KMS-11 (cell line): ENCODE measurements at regions not wholly inside any gene's neighbourhood (a gene's known extent, or its start where the extent isn't known, plus 50 kb on each side); places are given as distances from the start of the nearest gene placed in this dataset.
"Not testable (repeated sequence)": the region's sequence is repeated elsewhere in the genome, so short reads cannot be mapped to it uniquely, and the experiment has no call there.

Experiments
- H2AFZ ChIP-seq: fragments of 200-600 bp; sonication (generic); 2 replicates; pipeline ENCODE4 v1.6.1; 2016; ENCODE audit warnings: antibody characterized with exemption, mixed run types, low read depth
- H3K27ac ChIP-seq: fragments of 200-600 bp; sonication (generic); 2 replicates; pipeline ENCODE4 v1.6.1; 2016; ENCODE audit warnings: mild to moderate bottlenecking, mixed run types
- H3K27me3 ChIP-seq: fragments of 200-600 bp; sonication (generic); 2 replicates; pipeline ENCODE4 v1.6.1; 2017; ENCODE audit warnings: mild to moderate bottlenecking, low read depth, mixed run types, moderate library complexity; ENCODE audit not compliant: insufficient read depth
- H3K36me3 ChIP-seq: fragments of 200-600 bp; sonication (generic); 2 replicates; pipeline ENCODE4 v1.6.1; 2017; ENCODE audit warnings: mild to moderate bottlenecking, mixed run types; ENCODE audit not compliant: insufficient read depth
- H3K4me1 ChIP-seq: fragments of 200-600 bp; sonication (generic); 2 replicates; pipeline ENCODE4 v1.6.1; 2016; ENCODE audit warnings: mild to moderate bottlenecking, low read depth, mixed run types; ENCODE audit not compliant: poor library complexity, severe bottlenecking
- H3K4me2 ChIP-seq: fragments of 200-600 bp; sonication (generic); 2 replicates; pipeline ENCODE4 v1.7.0; 2016; ENCODE audit warnings: mild to moderate bottlenecking, mixed run types
- H3K4me3 ChIP-seq: fragments of 200-600 bp; sonication (generic); IDR thresholded peaks from 2 replicates; pipeline ENCODE4 v1.6.1; 2017; ENCODE audit warnings: low read depth, low read length, mixed read lengths; ENCODE audit not compliant: insufficient read depth
- H3K79me2 ChIP-seq: fragments of 200-600 bp; sonication (generic); 2 replicates; pipeline ENCODE4 v1.6.1; 2016; ENCODE audit warnings: low read depth, mixed run types; ENCODE audit not compliant: insufficient read depth
- H3K9ac ChIP-seq: fragments of 200-600 bp; sonication (generic); 2 replicates; pipeline ENCODE4 v1.6.1; 2016; ENCODE audit warnings: mild to moderate bottlenecking, mixed run types
- H4K20me1 ChIP-seq: fragments of 200-600 bp; sonication (generic); 2 replicates; pipeline ENCODE4 v1.6.1; 2016; ENCODE audit warnings: mild to moderate bottlenecking, mixed run types; ENCODE audit not compliant: insufficient read depth
- TF ChIP-seq, protein P1 (sequence below): fragments of 200-600 bp; sonication (generic); conservative IDR thresholded peaks from 2 replicates; pipeline ENCODE4 v1.6.1; 2017; ENCODE audit warnings: low read depth, mild to moderate bottlenecking, antibody characterized with exemption, low read length, moderate library complexity, mixed read lengths

DNA sequence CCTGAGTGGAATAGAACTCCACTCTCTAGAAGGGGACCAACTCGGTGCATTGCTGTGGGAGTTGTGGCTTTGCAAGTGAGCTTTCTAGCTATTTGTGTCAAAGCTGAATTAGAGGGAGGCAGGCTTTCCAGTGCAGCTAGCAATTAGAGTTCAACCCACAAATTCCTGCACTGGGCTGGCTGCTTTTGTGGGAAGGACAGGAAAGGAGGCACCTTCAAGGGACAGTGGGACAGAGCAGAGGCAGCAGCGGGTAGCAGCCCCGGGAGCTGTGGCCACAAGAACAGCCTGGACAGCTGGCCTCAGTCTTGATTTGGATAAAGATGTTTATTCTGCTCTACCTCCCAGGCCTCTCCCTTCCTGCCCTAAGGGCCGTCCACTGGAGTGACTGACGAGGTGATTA is 83.7 kb upstream of the SLIT3 start:
- Histone ChIP-seq H3K27ac (no peak overlapping the region), H3K36me3 (no peaks in the 10 kb centered on the region), H3K9ac (no peak overlapping the region), H2AFZ (no peak overlapping the region), H3K4me1 (no peaks in the 10 kb centered on the region), H3K79me2 (no peaks in the 10 kb centered on the region), H3K4me3 (no peak overlapping the region), H3K27me3 (no peaks in the 10 kb centered on the region), H3K4me2 (no peak overlapping the region), H4K20me1 (no peaks in the 10 kb centered on the region)
- TF ChIP-seq, protein P1, sequence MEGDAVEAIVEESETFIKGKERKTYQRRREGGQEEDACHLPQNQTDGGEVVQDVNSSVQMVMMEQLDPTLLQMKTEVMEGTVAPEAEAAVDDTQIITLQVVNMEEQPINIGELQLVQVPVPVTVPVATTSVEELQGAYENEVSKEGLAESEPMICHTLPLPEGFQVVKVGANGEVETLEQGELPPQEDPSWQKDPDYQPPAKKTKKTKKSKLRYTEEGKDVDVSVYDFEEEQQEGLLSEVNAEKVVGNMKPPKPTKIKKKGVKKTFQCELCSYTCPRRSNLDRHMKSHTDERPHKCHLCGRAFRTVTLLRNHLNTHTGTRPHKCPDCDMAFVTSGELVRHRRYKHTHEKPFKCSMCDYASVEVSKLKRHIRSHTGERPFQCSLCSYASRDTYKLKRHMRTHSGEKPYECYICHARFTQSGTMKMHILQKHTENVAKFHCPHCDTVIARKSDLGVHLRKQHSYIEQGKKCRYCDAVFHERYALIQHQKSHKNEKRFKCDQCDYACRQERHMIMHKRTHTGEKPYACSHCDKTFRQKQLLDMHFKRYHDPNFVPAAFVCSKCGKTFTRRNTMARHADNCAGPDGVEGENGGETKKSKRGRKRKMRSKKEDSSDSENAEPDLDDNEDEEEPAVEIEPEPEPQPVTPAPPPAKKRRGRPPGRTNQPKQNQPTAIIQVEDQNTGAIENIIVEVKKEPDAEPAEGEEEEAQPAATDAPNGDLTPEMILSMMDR, result no peak

GRCh38 chr5:169374761-169375160 is 73.8 kb upstream of the SLIT3 start:
- Histone ChIP-seq H3K4me2 (no peak overlapping the region), H3K79me2 (no peaks in the 10 kb centered on the region), H4K20me1 (no peaks in the 10 kb centered on the region), H3K27me3 (no peaks in the 10 kb centered on the region), H3K9ac (no peak overlapping the region), H3K4me3 (no peak overlapping the region), H3K36me3 (no peaks in the 10 kb centered on the region), H2AFZ (no peak overlapping the region), H3K4me1 (no peaks in the 10 kb centered on the region), H3K27ac (no peak overlapping the region)
- TF ChIP-seq, protein P1, result no peak

GRCh38 chr5:169374111-169374510 is 73.2 kb upstream of the SLIT3 start:
- Histone ChIP-seq H3K27ac (no peak overlapping the region), H3K4me2 (no peak overlapping the region), H3K79me2 (no peaks in the 10 kb centered on the region), H3K27me3 (no peaks in the 10 kb centered on the region), H3K4me3 (no peak overlapping the region), H3K9ac (no peak overlapping the region), H2AFZ (no peak overlapping the region), H4K20me1 (no peaks in the 10 kb centered on the region), H3K36me3 (no peaks in the 10 kb centered on the region), H3K4me1 (no peaks in the 10 kb centered on the region)
- TF ChIP-seq, protein P1, result no peak

- H3K4me1 ChIP-seq, H3K27ac ChIP-seq, H2AFZ ChIP-seq, H4K20me1 ChIP-seq, H3K27me3 ChIP-seq, H3K36me3 ChIP-seq, H3K79me2 ChIP-seq, H3K4me2 ChIP-seq, H3K9ac ChIP-seq, H3K4me3 ChIP-seq: not testable (repeated sequence)
These were observed 70.9 kb upstream of the SLIT3 start for GRCh38 chr5:169371801-169372200.

DNA sequence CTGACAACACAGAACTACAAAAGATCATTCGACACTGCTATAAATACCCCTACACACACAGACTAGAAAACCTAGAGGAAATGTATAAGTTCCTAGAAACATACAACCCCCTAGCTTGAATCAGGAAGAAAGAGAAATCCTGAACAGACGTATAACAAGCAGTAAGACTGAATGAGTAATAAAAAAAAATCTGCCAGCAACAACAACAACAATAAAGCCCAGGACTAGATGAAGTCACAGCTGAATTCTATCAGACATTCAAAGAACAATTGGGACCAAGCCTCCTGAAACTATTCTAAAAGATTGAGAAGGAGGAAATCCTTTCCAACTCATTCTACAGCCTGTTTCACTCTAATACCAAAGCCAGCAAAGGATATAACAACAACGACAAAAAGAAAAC is 68.2 kb upstream of the SLIT3 start:
- TF ChIP-seq, protein P1, result no peak
- H3K4me3 ChIP-seq, result no peak overlapping the region
- H3K27me3 ChIP-seq, result no peaks in the 10 kb centered on the region
- no peak overlapping the region for H3K27ac ChIP-seq
- H3K4me2 ChIP-seq, result no peak overlapping the region
- no peaks in the 10 kb centered on the region for H3K4me1 ChIP-seq
- H4K20me1 ChIP-seq, result no peaks in the 10 kb centered on the region
- H3K36me3 ChIP-seq, result no peaks in the 10 kb centered on the region
- H3K79me2 ChIP-seq, result no peaks in the 10 kb centered on the region
- no peak overlapping the region for H2AFZ ChIP-seq
- H3K9ac ChIP-seq, result no peak overlapping the region
